ENCODE measurements at regions not wholly inside any gene's neighbourhood (a gene's known extent, or its start where the extent isn't known, plus 50 kb on each side); places are given as distances from the start of the nearest gene placed in this dataset.

DNA sequence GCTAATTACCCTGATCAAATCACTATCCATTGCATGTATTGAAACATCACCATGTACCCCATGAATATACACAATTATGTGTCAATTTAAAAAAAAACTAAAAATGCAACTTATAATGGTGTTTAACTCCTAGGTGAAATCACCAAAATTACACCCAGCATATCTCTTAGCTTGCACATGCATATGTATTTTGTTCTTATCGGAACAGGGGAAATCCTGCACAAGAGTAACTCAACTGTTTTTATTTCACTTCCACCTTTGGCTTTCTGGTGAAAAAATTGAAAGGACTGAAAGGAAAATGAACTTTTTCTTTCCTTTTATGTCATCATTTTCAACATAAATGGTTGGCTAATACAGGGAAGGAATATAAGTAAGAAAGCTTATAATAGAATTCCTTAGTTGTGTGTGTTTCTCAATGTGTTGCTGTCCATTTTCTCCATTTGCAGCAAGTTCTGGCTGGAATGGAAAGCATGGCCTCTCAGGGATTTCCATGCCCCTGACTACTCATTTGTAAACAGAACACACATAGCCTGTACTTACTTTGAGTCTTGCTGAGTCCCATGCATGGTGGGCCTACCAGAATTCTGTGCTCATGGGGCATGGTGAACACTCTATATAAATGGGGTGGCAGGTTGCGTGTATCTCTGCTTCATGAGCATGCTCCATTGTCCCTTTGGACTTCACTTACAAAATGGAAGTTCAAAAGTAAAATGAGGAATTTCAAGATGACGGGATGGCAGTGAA, 462.0 kb downstream of the HS3ST3B1 start:
- TF ChIP-seq YY1 (IDR thresholded peaks at IDR 0.05; ENCODE audit: low read depth) (no peak), RAD21 (IDR thresholded peaks at IDR 0.05; ENCODE audit: low read depth) (no peak), EP300 (IDR thresholded peaks at IDR 0.05; ENCODE audit: borderline replicate concordance) (no peak), CEBPB (IDR thresholded peaks at IDR 0.05) (no peak), CREB1 (IDR thresholded peaks at IDR 0.05; ENCODE audit: low read depth) (no peak), TCF12 (IDR thresholded peaks at IDR 0.05; ENCODE audit: low read depth) (no peak), FOXM1 (IDR thresholded peaks at IDR 0.05; ENCODE audit: borderline replicate concordance, low read depth) (no peak), NFIC (IDR thresholded peaks at IDR 0.05) (no peak), TAF1 (IDR thresholded peaks at IDR 0.05; ENCODE audit: low read depth) (no peak), ZBTB7A (IDR thresholded peaks at IDR 0.05; ENCODE audit: low read depth) (no peak), EGR1 (IDR thresholded peaks at IDR 0.05) (no peak), TEAD4 (IDR thresholded peaks at IDR 0.05) (no peak)
- TF ChIP-seq, protein P1, sequence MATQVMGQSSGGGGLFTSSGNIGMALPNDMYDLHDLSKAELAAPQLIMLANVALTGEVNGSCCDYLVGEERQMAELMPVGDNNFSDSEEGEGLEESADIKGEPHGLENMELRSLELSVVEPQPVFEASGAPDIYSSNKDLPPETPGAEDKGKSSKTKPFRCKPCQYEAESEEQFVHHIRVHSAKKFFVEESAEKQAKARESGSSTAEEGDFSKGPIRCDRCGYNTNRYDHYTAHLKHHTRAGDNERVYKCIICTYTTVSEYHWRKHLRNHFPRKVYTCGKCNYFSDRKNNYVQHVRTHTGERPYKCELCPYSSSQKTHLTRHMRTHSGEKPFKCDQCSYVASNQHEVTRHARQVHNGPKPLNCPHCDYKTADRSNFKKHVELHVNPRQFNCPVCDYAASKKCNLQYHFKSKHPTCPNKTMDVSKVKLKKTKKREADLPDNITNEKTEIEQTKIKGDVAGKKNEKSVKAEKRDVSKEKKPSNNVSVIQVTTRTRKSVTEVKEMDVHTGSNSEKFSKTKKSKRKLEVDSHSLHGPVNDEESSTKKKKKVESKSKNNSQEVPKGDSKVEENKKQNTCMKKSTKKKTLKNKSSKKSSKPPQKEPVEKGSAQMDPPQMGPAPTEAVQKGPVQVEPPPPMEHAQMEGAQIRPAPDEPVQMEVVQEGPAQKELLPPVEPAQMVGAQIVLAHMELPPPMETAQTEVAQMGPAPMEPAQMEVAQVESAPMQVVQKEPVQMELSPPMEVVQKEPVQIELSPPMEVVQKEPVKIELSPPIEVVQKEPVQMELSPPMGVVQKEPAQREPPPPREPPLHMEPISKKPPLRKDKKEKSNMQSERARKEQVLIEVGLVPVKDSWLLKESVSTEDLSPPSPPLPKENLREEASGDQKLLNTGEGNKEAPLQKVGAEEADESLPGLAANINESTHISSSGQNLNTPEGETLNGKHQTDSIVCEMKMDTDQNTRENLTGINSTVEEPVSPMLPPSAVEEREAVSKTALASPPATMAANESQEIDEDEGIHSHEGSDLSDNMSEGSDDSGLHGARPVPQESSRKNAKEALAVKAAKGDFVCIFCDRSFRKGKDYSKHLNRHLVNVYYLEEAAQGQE (IDR thresholded peaks at IDR 0.05; ENCODE audit: low read depth), result no peak
- TF ChIP-seq, protein P2, sequence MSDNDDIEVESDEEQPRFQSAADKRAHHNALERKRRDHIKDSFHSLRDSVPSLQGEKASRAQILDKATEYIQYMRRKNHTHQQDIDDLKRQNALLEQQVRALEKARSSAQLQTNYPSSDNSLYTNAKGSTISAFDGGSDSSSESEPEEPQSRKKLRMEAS (IDR thresholded peaks at IDR 0.05), result no peak
- TF ChIP-seq, protein P3, sequence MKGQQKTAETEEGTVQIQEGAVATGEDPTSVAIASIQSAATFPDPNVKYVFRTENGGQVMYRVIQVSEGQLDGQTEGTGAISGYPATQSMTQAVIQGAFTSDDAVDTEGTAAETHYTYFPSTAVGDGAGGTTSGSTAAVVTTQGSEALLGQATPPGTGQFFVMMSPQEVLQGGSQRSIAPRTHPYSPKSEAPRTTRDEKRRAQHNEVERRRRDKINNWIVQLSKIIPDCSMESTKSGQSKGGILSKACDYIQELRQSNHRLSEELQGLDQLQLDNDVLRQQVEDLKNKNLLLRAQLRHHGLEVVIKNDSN (IDR thresholded peaks at IDR 0.05), result no peak

DNA sequence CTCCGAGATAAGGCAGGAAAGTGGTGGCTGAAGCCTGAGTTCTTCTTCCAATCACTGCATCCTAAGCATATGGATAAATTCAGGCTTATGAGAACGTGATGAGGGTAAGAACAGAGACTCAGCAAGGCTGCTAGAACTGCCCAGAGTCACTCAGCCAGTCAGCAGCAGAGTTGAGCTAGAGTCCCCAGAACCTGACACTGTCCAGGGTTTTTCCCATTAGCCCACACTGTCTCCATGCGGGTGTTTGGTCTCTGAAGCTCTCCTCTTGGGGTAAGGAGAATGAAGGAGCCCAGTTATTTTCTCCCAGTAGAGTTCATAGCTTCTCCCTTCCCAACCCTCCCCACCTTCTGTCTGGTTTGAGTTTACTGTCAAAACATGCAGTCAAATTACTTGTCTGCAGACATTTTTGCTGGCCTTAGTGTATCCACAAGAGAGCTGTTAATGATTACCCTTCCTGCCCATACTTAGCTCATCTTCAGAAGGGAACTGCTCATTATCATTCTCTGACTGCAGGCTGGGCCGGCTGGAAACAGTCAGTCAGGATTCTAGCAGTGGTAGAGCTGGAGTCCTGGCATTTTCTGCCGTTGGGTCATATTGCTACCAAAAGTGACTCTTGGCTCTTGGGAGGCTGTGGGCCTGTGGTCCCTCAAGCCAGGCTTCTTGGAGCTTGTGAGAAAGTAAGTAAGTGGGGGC, 460.0 kb downstream of the HS3ST3B1 start:
- TF ChIP-seq NFIC (IDR thresholded peaks at IDR 0.05) (no peak), TCF12 (IDR thresholded peaks at IDR 0.05; ENCODE audit: low read depth) (no peak), EGR1 (IDR thresholded peaks at IDR 0.05) (no peak), TEAD4 (IDR thresholded peaks at IDR 0.05) (no peak), CEBPB (IDR thresholded peaks at IDR 0.05) (no peak), ZBTB7A (IDR thresholded peaks at IDR 0.05; ENCODE audit: low read depth) (no peak), YY1 (IDR thresholded peaks at IDR 0.05; ENCODE audit: low read depth) (no peak)
- TF ChIP-seq, protein P3 (IDR thresholded peaks at IDR 0.05), result no peak
- TF ChIP-seq, protein P1 (IDR thresholded peaks at IDR 0.05; ENCODE audit: low read depth), result no peak
- TF ChIP-seq, protein P2 (IDR thresholded peaks at IDR 0.05), result no peak

DNA sequence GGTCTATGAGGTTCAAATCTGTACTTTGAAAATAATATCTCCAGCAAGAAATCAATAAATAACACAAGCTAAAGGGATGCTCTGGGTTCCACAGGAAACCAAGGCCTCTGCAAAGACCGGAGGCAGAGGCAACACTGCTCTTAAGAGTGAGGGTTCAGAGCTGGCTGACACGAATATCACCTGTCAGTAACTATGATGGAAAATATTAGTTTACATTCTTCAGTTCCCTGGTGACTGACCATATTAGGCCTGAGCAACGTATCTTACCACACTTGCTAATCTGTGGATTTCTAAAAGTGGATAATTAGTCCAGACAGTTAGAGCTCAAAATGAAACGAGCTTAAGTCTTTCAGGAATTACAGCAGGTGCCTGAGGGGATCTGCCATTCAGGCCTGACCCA, 459.3 kb downstream of the HS3ST3B1 start:
- TF ChIP-seq TAF1 (IDR thresholded peaks at IDR 0.05; ENCODE audit: low read depth), result no peak
- TF ChIP-seq RAD21 (IDR thresholded peaks at IDR 0.05; ENCODE audit: low read depth), result no peak
- TF ChIP-seq TEAD4 (IDR thresholded peaks at IDR 0.05), result no peak
- no peak for TF ChIP-seq EGR1 (IDR thresholded peaks at IDR 0.05)
- no peak for TF ChIP-seq TCF12 (IDR thresholded peaks at IDR 0.05; ENCODE audit: low read depth)
- TF ChIP-seq FOXM1 (IDR thresholded peaks at IDR 0.05; ENCODE audit: borderline replicate concordance, low read depth), result no peak
- TF ChIP-seq, protein P1 (IDR thresholded peaks at IDR 0.05; ENCODE audit: low read depth), result no peak
- no peak for TF ChIP-seq ZBTB7A (IDR thresholded peaks at IDR 0.05; ENCODE audit: low read depth)
- TF ChIP-seq YY1 (IDR thresholded peaks at IDR 0.05; ENCODE audit: low read depth), result no peak
- TF ChIP-seq, protein P3 (IDR thresholded peaks at IDR 0.05), result no peak
- no peak for TF ChIP-seq CEBPB (IDR thresholded peaks at IDR 0.05)
- TF ChIP-seq NFIC (IDR thresholded peaks at IDR 0.05), result no peak
- TF ChIP-seq, protein P2 (IDR thresholded peaks at IDR 0.05), result no peak
- no peak for TF ChIP-seq EP300 (IDR thresholded peaks at IDR 0.05; ENCODE audit: borderline replicate concordance)
- no peak for TF ChIP-seq CREB1 (IDR thresholded peaks at IDR 0.05; ENCODE audit: low read depth)

All from Ishikawa (cell line).